CD14-positive monocyte (primary cell): ENCODE measurements at regions not wholly inside any gene's neighbourhood (a gene's known extent, or its start where the extent isn't known, plus 50 kb on each side); places are given as distances from the start of the nearest gene placed in this dataset.
"Not testable (repeated sequence)": the region's sequence is repeated elsewhere in the genome, so short reads cannot be mapped to it uniquely, and the experiment has no call there.

Experiments used
- DNase-seq, 3 donors: peaks; one replicate each; pipeline ENCODE4 v3.0.0-alpha.2; 2011 to 2022
- H2AFZ ChIP-seq: 2 replicates; pipeline ENCODE4 v1.6.0; 2012; ENCODE audit warnings: mild to moderate bottlenecking, low read depth, low read length, inconsistent platforms; ENCODE audit not compliant: insufficient read depth, poor library complexity, severe bottlenecking
- H3K27ac ChIP-seq, 2 donors: 1 replicate in 1 of 2; 2 replicates in 1 of 2; pipeline ENCODE4 v1.5.1; 2012 to 2013; ENCODE audit warnings: low read length in 2 of 2, control low read depth in 1 of 2, inconsistent platforms in 1 of 2, low read depth in 1 of 2, mild to moderate bottlenecking in 1 of 2
- H3K27me3 ChIP-seq, 2 donors: one replicate each; pipeline versions ENCODE4 v1.6.0 to v1.6.1; 2011 to 2013; ENCODE audit warnings: low read length in 2 of 2; ENCODE audit not compliant: control insufficient read depth in 2 of 2, insufficient read depth in 2 of 2
- H3K36me3 ChIP-seq, 2 donors: replicated peaks in 1 of 2; 1 replicate in 1 of 2; 2 replicates in 1 of 2; pipeline versions ENCODE4 v1.5.1 to v1.6.1; 2012 to 2013; ENCODE audit warnings: low read length in 2 of 2, control low read depth in 1 of 2, inconsistent platforms in 1 of 2, mild to moderate bottlenecking in 1 of 2; ENCODE audit not compliant: insufficient read depth in 2 of 2, control insufficient read depth in 1 of 2
- H3K4me1 ChIP-seq, 2 donors: 1 replicate in 1 of 2; 2 replicates in 1 of 2; pipeline versions ENCODE4 v1.5.1 to v1.6.1; 2012 to 2013; ENCODE audit warnings: low read length in 2 of 2, control low read depth in 1 of 2, inconsistent platforms in 1 of 2, mild to moderate bottlenecking in 1 of 2, moderate library complexity in 1 of 2; ENCODE audit not compliant: insufficient read depth in 2 of 2, control insufficient read depth in 1 of 2
- H3K4me2 ChIP-seq: replicated peaks from 2 replicates; pipeline ENCODE3; 2012; ENCODE audit warnings: low read length, moderate library complexity, mild to moderate bottlenecking; ENCODE audit not compliant: poor library complexity, severe bottlenecking; ENCODE audit errors: extremely low read depth
- H3K4me3 ChIP-seq, 3 experiments: fragments of 200-600 bp in 1 of 3; sonication (generic) in 1 of 3; replicated peaks in 1 of 3; 1 replicate in 2 of 3; 2 replicates in 1 of 3; pipeline ENCODE4 v1.5.1; 2011 to 2013; ENCODE audit warnings: low read length in 3 of 3, mild to moderate bottlenecking in 3 of 3, control low read depth in 2 of 3, low read depth in 2 of 3, inconsistent platforms in 1 of 3, moderate library complexity in 1 of 3
- H3K79me2 ChIP-seq: 2 replicates; pipeline ENCODE4 v1.6.0; 2012; ENCODE audit warnings: mild to moderate bottlenecking, control low read depth, inconsistent platforms, low read length, moderate library complexity; ENCODE audit not compliant: insufficient read depth
- H3K9ac ChIP-seq: 2 replicates; pipeline ENCODE4 v1.6.0; 2017; ENCODE audit warnings: low read length, mild to moderate bottlenecking; ENCODE audit not compliant: insufficient read depth, poor library complexity, severe bottlenecking
- H3K9me3 ChIP-seq, 2 donors: replicated peaks in 1 of 2; 1 replicate in 1 of 2; 2 replicates in 1 of 2; pipeline versions ENCODE4 v1.5.1 to v1.6.1; 2012 to 2013; ENCODE audit warnings: low read length in 2 of 2, control low read depth in 1 of 2; ENCODE audit not compliant: control insufficient read depth in 1 of 2, insufficient read depth in 1 of 2
- H4K20me1 ChIP-seq: 2 replicates; pipeline ENCODE4 v1.6.0; 2012; ENCODE audit warnings: mild to moderate bottlenecking, low read length, control low read depth, moderate library complexity; ENCODE audit not compliant: insufficient read depth
- H3K27ac Mint-ChIP-seq, 7 donors: one replicate each; pipeline ENCODE4 v1.8.0; 2020; ENCODE audit warnings: mild to moderate bottlenecking in 7 of 7, mixed read lengths in 7 of 7, moderate library complexity in 6 of 7, inconsistent platforms in 2 of 7
- H3K27me3 Mint-ChIP-seq, 3 donors: one replicate each; pipeline ENCODE4 v1.8.0; 2021 to 2022; ENCODE audit warnings: low read depth in 3 of 3, mild to moderate bottlenecking in 3 of 3, mixed read lengths in 3 of 3, moderate library complexity in 3 of 3, inconsistent platforms in 1 of 3
- H3K36me3 Mint-ChIP-seq, 2 donors: one replicate each; pipeline ENCODE4 v1.8.0; 2020; ENCODE audit warnings: mixed read lengths in 2 of 2, inconsistent platforms in 1 of 2, mild to moderate bottlenecking in 1 of 2
- H3K4me1 Mint-ChIP-seq: one replicate; pipeline ENCODE4 v1.8.0; 2020; ENCODE audit warnings: mild to moderate bottlenecking, mixed read lengths
- H3K4me3 Mint-ChIP-seq, 2 donors: one replicate each; pipeline ENCODE4 v1.8.0; 2020; ENCODE audit warnings: mild to moderate bottlenecking in 2 of 2, mixed read lengths in 2 of 2, moderate library complexity in 1 of 2
- H3K9me3 Mint-ChIP-seq, 7 donors: one replicate each; pipeline ENCODE4 v1.8.0; 2020 to 2022; ENCODE audit warnings: mixed read lengths in 7 of 7, mild to moderate bottlenecking in 6 of 7, moderate library complexity in 6 of 7, inconsistent platforms in 2 of 7
- WGBS: methylation state at CpG from one replicate; pipeline ENCODE4 v1.1.5; 2013; ENCODE audit warnings: missing lambda C conversion rate; ENCODE audit not compliant: insufficient coverage; 5-methylcytosine and 5-hydroxymethylcytosine counted together
- intact Hi-C, 2 donors: fragments of 100-400 bp; cut with micrococcal nuclease; formaldehyde crosslinking; loops; one replicate each; pipeline versions ENCODE4 v1.15.0 to v1.15.1; 2023

GRCh38 chr16:18201511-18201910 is 135.0 kb downstream of the NPIPA8 start:
- no CpG with 5 or more reads among the region's 3 CpGs for WGBS
- H3K4me1 ChIP-seq, H3K36me3 ChIP-seq, DNase-seq, H3K79me2 ChIP-seq, H3K4me2 ChIP-seq, H3K27ac Mint-ChIP-seq, H3K27me3 Mint-ChIP-seq, H3K4me1 Mint-ChIP-seq, H3K9me3 ChIP-seq, H3K4me3 Mint-ChIP-seq, H3K9me3 Mint-ChIP-seq, H3K27me3 ChIP-seq, H3K27ac ChIP-seq, intact Hi-C loops, H2AFZ ChIP-seq, H3K9ac ChIP-seq, H4K20me1 ChIP-seq, H3K36me3 Mint-ChIP-seq, H3K4me3 ChIP-seq: not testable (repeated sequence)

- H3K4me2 ChIP-seq, H3K4me3 Mint-ChIP-seq, H3K36me3 Mint-ChIP-seq, H3K27ac Mint-ChIP-seq, H3K9me3 Mint-ChIP-seq, H3K4me1 ChIP-seq, H3K9me3 ChIP-seq, H3K27me3 ChIP-seq, H3K4me1 Mint-ChIP-seq, H3K27ac ChIP-seq, H2AFZ ChIP-seq, H4K20me1 ChIP-seq, H3K9ac ChIP-seq, H3K36me3 ChIP-seq, H3K79me2 ChIP-seq, H3K4me3 ChIP-seq, H3K27me3 Mint-ChIP-seq, DNase-seq, intact Hi-C loops: not testable (repeated sequence)
- WGBS: no CpG with 5 or more reads among the region's 2 CpGs
These were observed 144.1 kb downstream of the NPIPA8 start for GRCh38 chr16:18192389-18192788.

DNA sequence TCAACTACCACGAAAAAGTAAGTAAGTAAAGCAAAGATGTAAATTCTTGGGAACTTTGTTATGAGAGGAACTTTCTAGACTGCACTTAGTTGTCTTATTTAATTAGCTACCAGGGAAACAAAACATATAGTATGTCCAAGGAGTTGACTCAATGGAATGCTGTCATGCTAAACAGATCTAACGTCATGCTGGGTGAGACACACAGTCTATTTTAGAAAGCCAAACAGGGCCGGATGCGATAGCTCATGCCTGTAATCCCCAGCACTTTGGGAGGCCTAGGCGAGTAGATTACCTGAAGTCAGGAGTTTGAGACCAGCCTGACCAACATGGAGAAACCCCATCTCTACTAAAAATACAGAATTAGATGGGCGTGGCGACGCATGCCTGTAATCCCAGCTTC is 146.4 kb downstream of the NPIPA8 start:
- intact Hi-C loops, H2AFZ ChIP-seq, H3K27ac Mint-ChIP-seq, H3K4me1 Mint-ChIP-seq, H3K27me3 ChIP-seq, DNase-seq, H3K9me3 ChIP-seq, H3K4me2 ChIP-seq, H3K27ac ChIP-seq, H3K27me3 Mint-ChIP-seq, H3K9ac ChIP-seq, H3K36me3 ChIP-seq, H3K4me3 ChIP-seq, H4K20me1 ChIP-seq, H3K4me3 Mint-ChIP-seq, H3K79me2 ChIP-seq, H3K36me3 Mint-ChIP-seq, H3K4me1 ChIP-seq, H3K9me3 Mint-ChIP-seq: not testable (repeated sequence)
- no CpG with 5 or more reads among the region's 8 CpGs for whole genome bisulfite sequencing

GRCh38 chr16:18184755-18185154 is 151.8 kb downstream of the NPIPA8 start:
- H3K9ac ChIP-seq, intact Hi-C loops, H3K9me3 Mint-ChIP-seq, H3K36me3 ChIP-seq, H3K9me3 ChIP-seq, H3K36me3 Mint-ChIP-seq, H3K79me2 ChIP-seq, H3K27me3 ChIP-seq, H3K4me3 ChIP-seq, H3K27ac ChIP-seq, H2AFZ ChIP-seq, H3K27me3 Mint-ChIP-seq, H4K20me1 ChIP-seq, H3K27ac Mint-ChIP-seq, H3K4me1 ChIP-seq, H3K4me3 Mint-ChIP-seq, H3K4me2 ChIP-seq, H3K4me1 Mint-ChIP-seq, DNase-seq: not testable (repeated sequence)
- no CpG with 5 or more reads among the region's 15 CpGs for WGBS
